Endothelial cell of umbilical vein (primary cell): ENCODE measurements at regions not wholly inside any gene's neighbourhood (a gene's known extent, or its start where the extent isn't known, plus 50 kb on each side); places are given as distances from the start of the nearest gene placed in this dataset.

Experiments used
- CTCF ChIP-seq, 2 donors: IDR thresholded peaks; 1 replicate in 1 of 2; 2 replicates in 1 of 2; pipeline ENCODE4 v1.5.1; 2011; ENCODE audit warnings: low read length in 2 of 2, mild to moderate bottlenecking in 2 of 2, moderate library complexity in 2 of 2, control low read depth in 1 of 2, inconsistent platforms in 1 of 2, low read depth in 1 of 2; ENCODE audit not compliant: insufficient read depth in 1 of 2; ENCODE audit errors: extremely low read depth in 1 of 2
- EZH2 ChIP-seq: IDR thresholded peaks from 2 replicates; pipeline ENCODE4 v1.6.1; 2012; ENCODE audit warnings: borderline replicate concordance, low read depth, mild to moderate bottlenecking, moderate library complexity, low read length, inconsistent platforms; ENCODE audit not compliant: severe bottlenecking
- JUN ChIP-seq: IDR thresholded peaks from 2 replicates; pipeline ENCODE4 v1.6.1; 2011; ENCODE audit warnings: borderline replicate concordance, low read depth; ENCODE audit not compliant: insufficient read length, insufficient read depth
- MAX ChIP-seq: IDR thresholded peaks from 2 replicates; pipeline ENCODE4 v1.6.1; 2011; ENCODE audit not compliant: insufficient read depth, insufficient read length
- MYC ChIP-seq: IDR thresholded peaks from one replicate; pipeline ENCODE4 v1.6.1; 2011; ENCODE audit warnings: mild to moderate bottlenecking, low read depth, low read length
- POLR2A ChIP-seq: IDR thresholded peaks from 2 replicates; pipeline ENCODE4 v1.6.1; 2012; ENCODE audit warnings: low read depth, mild to moderate bottlenecking, control low read depth, low read length
- POLR2AphosphoS5 ChIP-seq: IDR thresholded peaks from 2 replicates; pipeline ENCODE4 v1.6.1; 2012; ENCODE audit warnings: low read depth, mild to moderate bottlenecking, control low read depth, low read length, moderate library complexity; ENCODE audit not compliant: insufficient read depth

GRCh38 chr2:219877728-219878127 is 250.3 kb downstream of the SLC4A3 start:
- no peak for TF ChIP-seq CTCF (IDR thresholded peaks at IDR 0.05; ENCODE audit: extremely low read depth in 1 of 2, insufficient read depth in 1 of 2, low read depth in 1 of 2, low read length in 2 of 2)
- TF ChIP-seq JUN: no peak
- TF ChIP-seq POLR2A: no peak
- no peak for TF ChIP-seq EZH2
- TF ChIP-seq POLR2AphosphoS5: no peak
- TF ChIP-seq MAX: no peak
- TF ChIP-seq MYC: no peak
